ENCODE measurements at regions not wholly inside any gene's neighbourhood (a gene's known extent, or its start where the extent isn't known, plus 50 kb on each side); places are given as distances from the start of the nearest gene placed in this dataset.

DNA sequence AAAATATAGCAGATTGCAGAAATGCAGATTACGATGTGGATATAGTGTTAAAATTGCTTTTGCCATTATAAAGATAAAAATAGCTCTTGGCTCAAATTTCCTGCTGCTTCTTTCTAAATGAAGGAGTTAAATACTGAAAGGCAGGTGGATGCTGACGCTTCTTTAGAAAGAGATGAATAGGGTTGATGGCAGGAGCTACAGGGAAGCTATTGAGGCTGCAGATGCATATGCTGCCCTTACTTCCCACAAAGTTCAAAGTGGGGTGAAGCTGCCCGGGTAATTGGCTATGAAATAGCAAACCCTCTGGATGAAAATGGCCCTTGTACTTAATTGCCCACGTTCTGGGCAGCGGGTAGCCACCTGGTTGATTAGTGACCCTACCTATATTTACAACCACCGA is 379.5 kb downstream of the ZIC3 start:
- H3K36me3 ChIP-seq (ENCODE audit: control insufficient read depth in 4 of 4, insufficient read depth in 4 of 4, low read length in 4 of 4) = no peaks in the 10 kb centered on the region
- DNase-seq (no peak), ATAC-seq (ENCODE audit: insufficient read depth, low FRiP score) (no peak)
- H3K4me3 ChIP-seq = no peak overlapping the region
- TF ChIP-seq, protein P1, sequence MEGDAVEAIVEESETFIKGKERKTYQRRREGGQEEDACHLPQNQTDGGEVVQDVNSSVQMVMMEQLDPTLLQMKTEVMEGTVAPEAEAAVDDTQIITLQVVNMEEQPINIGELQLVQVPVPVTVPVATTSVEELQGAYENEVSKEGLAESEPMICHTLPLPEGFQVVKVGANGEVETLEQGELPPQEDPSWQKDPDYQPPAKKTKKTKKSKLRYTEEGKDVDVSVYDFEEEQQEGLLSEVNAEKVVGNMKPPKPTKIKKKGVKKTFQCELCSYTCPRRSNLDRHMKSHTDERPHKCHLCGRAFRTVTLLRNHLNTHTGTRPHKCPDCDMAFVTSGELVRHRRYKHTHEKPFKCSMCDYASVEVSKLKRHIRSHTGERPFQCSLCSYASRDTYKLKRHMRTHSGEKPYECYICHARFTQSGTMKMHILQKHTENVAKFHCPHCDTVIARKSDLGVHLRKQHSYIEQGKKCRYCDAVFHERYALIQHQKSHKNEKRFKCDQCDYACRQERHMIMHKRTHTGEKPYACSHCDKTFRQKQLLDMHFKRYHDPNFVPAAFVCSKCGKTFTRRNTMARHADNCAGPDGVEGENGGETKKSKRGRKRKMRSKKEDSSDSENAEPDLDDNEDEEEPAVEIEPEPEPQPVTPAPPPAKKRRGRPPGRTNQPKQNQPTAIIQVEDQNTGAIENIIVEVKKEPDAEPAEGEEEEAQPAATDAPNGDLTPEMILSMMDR (IDR thresholded peaks at IDR 0.05; ENCODE audit: control extremely low read depth, extremely low read depth) = no peak
- 43 to 59% methylated on average over 5 to 6 of the region's 6 CpGs for WGBS, 2 donors
- H3K4me1 ChIP-seq (ENCODE audit: control insufficient read depth in 5 of 5, insufficient read depth in 5 of 5, low read length in 5 of 5) = no peaks in the 10 kb centered on the region
- H3K27me3 ChIP-seq (ENCODE audit: control insufficient read depth in 3 of 3, insufficient read depth in 3 of 3, low read length in 2 of 3) = no peaks in the 10 kb centered on the region
- peaks cover 0 to 6% (median 0%) of the 10 kb centered on the region in 4 donors for H3K9me3 ChIP-seq (ENCODE audit: control insufficient read depth in 4 of 4, insufficient read depth in 3 of 4, low read length in 3 of 4)
- H3K27ac ChIP-seq (ENCODE audit: low read depth in 1 of 2, low read length in 1 of 2) = no peak overlapping the region
- H3K9ac ChIP-seq (ENCODE audit: insufficient read depth in 1 of 2, low read length in 2 of 2) = no peak overlapping the region

DNA sequence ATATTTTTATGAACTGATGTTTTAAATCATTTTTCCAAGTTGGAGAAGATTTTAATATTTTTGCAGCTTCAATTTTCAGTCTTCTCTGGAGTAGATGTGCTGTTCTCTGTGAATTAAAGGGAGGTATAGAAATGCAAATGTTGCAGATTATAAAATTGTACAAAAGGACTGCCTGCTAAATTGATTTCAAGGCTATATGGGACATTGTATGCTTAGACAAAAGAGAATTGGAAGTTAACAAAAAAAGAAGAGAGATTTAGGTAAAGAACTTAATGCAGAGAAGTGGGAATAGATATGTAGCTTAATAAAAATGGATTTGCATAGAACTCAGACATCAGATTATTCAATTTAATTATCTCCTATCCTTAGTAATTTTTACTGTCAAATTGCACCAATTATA is 403.3 kb downstream of the ZIC3 start:
- TF ChIP-seq, protein P1 (IDR thresholded peaks at IDR 0.05; ENCODE audit: control extremely low read depth, extremely low read depth) = no peak
- H3K4me3 ChIP-seq = no peak overlapping the region
- no peaks in the 10 kb centered on the region for H3K4me1 ChIP-seq (ENCODE audit: control insufficient read depth in 5 of 5, insufficient read depth in 5 of 5, low read length in 5 of 5)
- no peak overlapping the region for H3K27ac ChIP-seq (ENCODE audit: low read depth in 1 of 2, low read length in 1 of 2)
- DNase-seq = no peak
- no peak overlapping the region for H3K9ac ChIP-seq (ENCODE audit: insufficient read depth in 1 of 2, low read length in 2 of 2)
- no peak for ATAC-seq (ENCODE audit: insufficient read depth, low FRiP score)
- H3K27me3 ChIP-seq (ENCODE audit: control insufficient read depth in 3 of 3, insufficient read depth in 3 of 3, low read length in 2 of 3) = peaks cover 0 to 3% (median 0%) of the 10 kb centered on the region in 3 donors
- no peaks in the 10 kb centered on the region for H3K36me3 ChIP-seq (ENCODE audit: control insufficient read depth in 4 of 4, insufficient read depth in 4 of 4, low read length in 4 of 4)
- H3K9me3 ChIP-seq (ENCODE audit: control insufficient read depth in 4 of 4, insufficient read depth in 3 of 4, low read length in 3 of 4) = peaks cover 0 to 5% (median under 1%) of the 10 kb centered on the region in 4 donors

DNA sequence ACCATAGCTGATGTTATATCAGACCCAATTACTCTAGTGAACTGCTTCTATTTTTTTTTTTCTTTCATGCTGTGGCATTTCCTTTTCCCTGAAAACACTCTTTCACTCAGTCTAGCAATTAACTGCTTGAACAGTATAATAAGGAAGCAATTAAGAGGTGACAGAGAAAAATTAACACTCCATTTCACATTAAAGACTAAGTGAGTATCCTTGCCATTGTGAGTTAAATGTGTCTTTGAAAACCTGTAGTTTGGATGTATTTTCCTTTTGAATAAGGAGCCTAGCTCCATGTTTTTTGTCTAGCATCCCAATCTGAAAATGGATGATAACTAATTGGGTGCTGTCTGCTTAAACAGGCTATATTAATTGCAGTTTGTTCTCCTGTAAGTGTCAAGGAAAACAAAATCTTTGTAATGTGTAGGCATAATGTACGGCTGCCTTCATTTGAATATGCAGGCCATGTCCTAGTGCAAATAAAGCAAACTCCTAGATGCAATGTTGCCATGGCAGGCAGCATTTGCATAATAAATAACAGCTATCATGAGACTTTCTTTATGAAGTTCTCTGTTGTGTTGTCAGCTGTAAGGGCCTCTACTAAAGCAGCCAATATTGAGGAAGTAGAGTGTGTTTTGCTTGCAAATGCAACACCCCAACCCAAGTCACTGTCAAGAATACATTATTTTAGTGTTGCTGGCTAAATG is 416.7 kb downstream of the ZIC3 start:
- TF ChIP-seq, protein P1 (IDR thresholded peaks at IDR 0.05; ENCODE audit: control extremely low read depth, extremely low read depth) = no peak
- Histone ChIP-seq H3K9me3 (ENCODE audit: control insufficient read depth in 4 of 4, insufficient read depth in 3 of 4, low read length in 3 of 4) (peaks cover 0 to 2% (median 0%) of the 10 kb centered on the region in 4 donors), H3K4me1 (ENCODE audit: control insufficient read depth in 5 of 5, insufficient read depth in 5 of 5, low read length in 5 of 5) (no peaks in the 10 kb centered on the region), H3K9ac (ENCODE audit: insufficient read depth in 1 of 2, low read length in 2 of 2) (no peak overlapping the region), H3K27ac (ENCODE audit: low read depth in 1 of 2, low read length in 1 of 2) (no peak overlapping the region), H3K27me3 (ENCODE audit: control insufficient read depth in 3 of 3, insufficient read depth in 3 of 3, low read length in 2 of 3) (peaks cover 0 to 12% (median 0%) of the 10 kb centered on the region in 3 donors), H3K36me3 (ENCODE audit: control insufficient read depth in 4 of 4, insufficient read depth in 4 of 4, low read length in 4 of 4) (no peaks in the 10 kb centered on the region), H3K4me3 (no peak overlapping the region)
- DNase-seq (no peak), ATAC-seq (ENCODE audit: insufficient read depth, low FRiP score) (no peak)
- 50 to 55% methylated on average over 1 of the region's 1 CpG for WGBS, 2 donors

DNA sequence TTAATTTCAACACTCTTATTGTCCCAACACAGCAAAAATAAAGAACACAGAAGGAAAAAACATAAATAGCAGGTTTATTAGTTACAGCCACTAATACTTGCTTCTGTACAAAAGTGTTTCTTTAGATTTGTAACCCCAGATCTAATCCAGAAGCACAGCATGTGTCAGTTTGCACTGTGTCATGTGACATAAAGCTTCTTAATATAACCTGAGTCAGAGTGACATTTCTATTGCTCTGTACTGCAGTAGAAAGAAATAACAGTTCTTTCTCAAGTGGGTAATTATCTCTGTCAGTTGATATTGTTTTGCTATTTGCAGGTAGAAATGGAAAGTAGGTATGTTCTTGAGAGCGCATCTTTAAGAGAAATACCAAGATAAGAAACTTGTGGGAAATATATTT is 422.5 kb downstream of the ZIC3 start:
- DNase-seq (no peak), ATAC-seq (ENCODE audit: insufficient read depth, low FRiP score) (no peak)
- WGBS, 2 donors = 82 to 95% methylated on average over 1 of the region's 1 CpG
- no peak overlapping the region for H3K27ac ChIP-seq (ENCODE audit: low read depth in 1 of 2, low read length in 1 of 2)
- H3K36me3 ChIP-seq (ENCODE audit: control insufficient read depth in 4 of 4, insufficient read depth in 4 of 4, low read length in 4 of 4) = no peaks in the 10 kb centered on the region
- H3K9me3 ChIP-seq (ENCODE audit: control insufficient read depth in 4 of 4, insufficient read depth in 3 of 4, low read length in 3 of 4) = no peaks in the 10 kb centered on the region
- TF ChIP-seq, protein P1 (IDR thresholded peaks at IDR 0.05; ENCODE audit: control extremely low read depth, extremely low read depth) = no peak
- no peaks in the 10 kb centered on the region for H3K4me1 ChIP-seq (ENCODE audit: control insufficient read depth in 5 of 5, insufficient read depth in 5 of 5, low read length in 5 of 5)
- H3K4me3 ChIP-seq = no peak overlapping the region
- no peak overlapping the region for H3K9ac ChIP-seq (ENCODE audit: insufficient read depth in 1 of 2, low read length in 2 of 2)
- H3K27me3 ChIP-seq (ENCODE audit: control insufficient read depth in 3 of 3, insufficient read depth in 3 of 3, low read length in 2 of 3) = peaks cover 0 to 12% (median 2%) of the 10 kb centered on the region in 3 donors
